Left ventricle myocardium superior (tissue), 1 donor: ENCODE measurements at regions not wholly inside any gene's neighbourhood (a gene's known extent, or its start where the extent isn't known, plus 50 kb on each side); places are given as distances from the start of the nearest gene placed in this dataset.
"Not testable (repeated sequence)": the region's sequence is repeated elsewhere in the genome, so short reads cannot be mapped to it uniquely, and the experiment has no call there.

Experiments used
- ATAC-seq: fragments of 200-7000 bp; cut with Tn5 transposase; one replicate; pipeline ENCODE4 v1.9.1; 2020; ENCODE audit warnings: mild to moderate bottlenecking, moderate library complexity
- DNase-seq: peaks from one replicate; pipeline ENCODE4 v3.0.0-alpha.2; 2020
- intact Hi-C: fragments of 100-400 bp; cut with micrococcal nuclease; formaldehyde crosslinking; loops from one replicate; pipeline ENCODE4 v1.11.0; 2022
- donor health status: DM: no; HTN: yes; CAD: no; lungs with severe emphysema.

- no peak for ATAC-seq
- intact Hi-C loops = no loop called here
- no peak for DNase-seq
Observed at GRCh38 chr10:7108141-7108540, 302.7 kb downstream of the SFMBT2 start.

- no peak for DNase-seq
- intact Hi-C loops = no loop called here
- no peak for ATAC-seq
Observed at GRCh38 chr10:7107285-7107684, 303.5 kb downstream of the SFMBT2 start.

GRCh38 chr10:7104379-7104778, 306.5 kb downstream of the SFMBT2 start:
- ATAC-seq, intact Hi-C loops, DNase-seq: not testable (repeated sequence)

- ATAC-seq (no peak), DNase-seq (no peak)
- intact Hi-C loops = no loop called here
Observed at GRCh38 chr10:7102557-7103349, 308.1 kb downstream of the SFMBT2 start.

- intact Hi-C loops = no loop called here
- no peak for DNase-seq
Observed at GRCh38 chr10:7102084-7102483, 308.8 kb downstream of the SFMBT2 start.

GRCh38 chr10:7101451-7101850, 309.4 kb downstream of the SFMBT2 start:
- intact Hi-C loops = no loop called here
- DNase-seq (no peak), ATAC-seq (no peak)

More at GRCh38 chr10:7102084-7102483, 308.8 kb downstream of the SFMBT2 start:
- peak; percentile 91 for ATAC-seq

- no peak for DNase-seq
- intact Hi-C loops = no loop called here
- peak; percentile 57 for ATAC-seq
Observed at GRCh38 chr10:7100032-7100702, 310.7 kb downstream of the SFMBT2 start.

GRCh38 chr10:7098160-7098762, 312.6 kb downstream of the SFMBT2 start:
- no peak for ATAC-seq
- intact Hi-C loops = no loop called here

GRCh38 chr10:7094781-7095180, 316.1 kb downstream of the SFMBT2 start:
- ATAC-seq (no peak), DNase-seq (no peak)
- intact Hi-C loops = no loop called here

More at GRCh38 chr10:7098160-7098762, 312.6 kb downstream of the SFMBT2 start:
- DNase-seq = no peak

- DNase-seq = no peak
- no peak for ATAC-seq
Observed at GRCh38 chr10:7093368-7093767, 317.5 kb downstream of the SFMBT2 start.

GRCh38 chr10:7092603-7093002, 318.2 kb downstream of the SFMBT2 start:
- intact Hi-C loops = no loop called here
- ATAC-seq (no peak), DNase-seq (no peak)

More at GRCh38 chr10:7093368-7093767, 317.5 kb downstream of the SFMBT2 start:
- intact Hi-C loops = no loop called here

- intact Hi-C loops = no loop called here
- DNase-seq (no peak), ATAC-seq (peak; percentile 33)
Observed at GRCh38 chr10:7090529-7090928, 320.3 kb downstream of the SFMBT2 start.

GRCh38 chr10:7085913-7086589, 324.8 kb downstream of the SFMBT2 start:
- ATAC-seq = peak; percentile 48
- intact Hi-C loops = no loop called here
- no peak for DNase-seq

GRCh38 chr10:7085147-7085912, 325.5 kb downstream of the SFMBT2 start:
- DNase-seq (no peak), ATAC-seq (no peak)
- intact Hi-C loops = no loop called here

GRCh38 chr10:7084280-7085005, 326.4 kb downstream of the SFMBT2 start:
- ATAC-seq = no peak
- intact Hi-C loops = no loop called here
- DNase-seq = no peak

GRCh38 chr10:7082967-7083366, 327.9 kb downstream of the SFMBT2 start:
- DNase-seq = no peak
- intact Hi-C loops = no loop called here
- no peak for ATAC-seq

GRCh38 chr10:7077880-7078279, 333.0 kb downstream of the SFMBT2 start:
- ATAC-seq (no peak), DNase-seq (no peak)
- intact Hi-C loops = no loop called here

- peak; percentile 65 for ATAC-seq
- DNase-seq = no peak
- intact Hi-C loops = no loop called here
Observed at GRCh38 chr10:7075851-7076250, 335.0 kb downstream of the SFMBT2 start.
